Testis (tissue), 2 donors: ENCODE measurements at regions not wholly inside any gene's neighbourhood (a gene's known extent, or its start where the extent isn't known, plus 50 kb on each side); places are given as distances from the start of the nearest gene placed in this dataset.

Experiments
- POLR2A ChIP-seq: fragments of 450-650 bp; IDR thresholded peaks from one replicate; pipeline ENCODE4 v1.6.1; 2017; ENCODE audit warnings: antibody characterized with exemption, mild to moderate bottlenecking, moderate library complexity
- TF ChIP-seq, protein P1 (sequence below), 3 experiments: fragments of 450-650 bp in 2 of 3; fragments of 200-600 bp in 1 of 3; sonication (generic) in 1 of 3; IDR thresholded peaks; one replicate each; pipeline ENCODE4 v1.5.1; 2016 to 2019; ENCODE audit warnings: antibody characterized with exemption in 3 of 3, mild to moderate bottlenecking in 2 of 3, moderate library complexity in 1 of 3

DNA sequence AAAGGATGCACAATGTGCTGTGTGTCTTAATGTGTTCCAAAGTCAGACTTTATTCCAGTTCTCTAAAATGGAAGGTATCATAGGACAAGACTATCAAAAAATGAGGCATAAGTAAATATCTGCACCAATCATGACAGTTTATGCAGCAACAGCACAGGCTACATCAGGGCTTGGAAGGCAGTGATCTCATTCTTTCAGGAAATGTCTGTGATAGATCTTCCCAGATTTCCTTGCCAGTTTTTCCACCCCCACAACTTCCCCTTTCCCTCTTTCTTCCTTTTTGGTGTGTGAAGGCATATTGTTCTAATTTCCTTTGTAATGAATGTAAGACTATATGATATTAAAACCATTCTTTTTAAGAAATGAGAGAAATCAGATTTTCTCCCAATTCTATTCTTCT lies 326.7 kb downstream of the ATP23 start:
- TF ChIP-seq, protein P1, sequence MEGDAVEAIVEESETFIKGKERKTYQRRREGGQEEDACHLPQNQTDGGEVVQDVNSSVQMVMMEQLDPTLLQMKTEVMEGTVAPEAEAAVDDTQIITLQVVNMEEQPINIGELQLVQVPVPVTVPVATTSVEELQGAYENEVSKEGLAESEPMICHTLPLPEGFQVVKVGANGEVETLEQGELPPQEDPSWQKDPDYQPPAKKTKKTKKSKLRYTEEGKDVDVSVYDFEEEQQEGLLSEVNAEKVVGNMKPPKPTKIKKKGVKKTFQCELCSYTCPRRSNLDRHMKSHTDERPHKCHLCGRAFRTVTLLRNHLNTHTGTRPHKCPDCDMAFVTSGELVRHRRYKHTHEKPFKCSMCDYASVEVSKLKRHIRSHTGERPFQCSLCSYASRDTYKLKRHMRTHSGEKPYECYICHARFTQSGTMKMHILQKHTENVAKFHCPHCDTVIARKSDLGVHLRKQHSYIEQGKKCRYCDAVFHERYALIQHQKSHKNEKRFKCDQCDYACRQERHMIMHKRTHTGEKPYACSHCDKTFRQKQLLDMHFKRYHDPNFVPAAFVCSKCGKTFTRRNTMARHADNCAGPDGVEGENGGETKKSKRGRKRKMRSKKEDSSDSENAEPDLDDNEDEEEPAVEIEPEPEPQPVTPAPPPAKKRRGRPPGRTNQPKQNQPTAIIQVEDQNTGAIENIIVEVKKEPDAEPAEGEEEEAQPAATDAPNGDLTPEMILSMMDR (IDR thresholded peaks at IDR 0.05), result no peak
- TF ChIP-seq POLR2A, result no peak
